A549 (cell line): ENCODE measurements at regions not wholly inside any gene's neighbourhood (a gene's known extent, or its start where the extent isn't known, plus 50 kb on each side); places are given as distances from the start of the nearest gene placed in this dataset.

Experiments
- ATAC-seq, 2 experiments: fragments of 200-7000 bp in 1 of 2; fragments of >200 bp in 1 of 2; cut with Nextera tagmentation in 1 of 2; cut with Tn5 transposase in 1 of 2; 3 replicates each; pipeline versions ENCODE4 v1.8.0 to v1.9.1; 2018 to 2020; ENCODE audit warnings: mild to moderate bottlenecking in 1 of 2, moderate library complexity in 1 of 2
- CTCF ChIA-PET: fragments of 300-600 bp; sonication (Branson Sonifier 250); formaldehyde crosslinking; extraction: SDS; loops from one replicate; lab custom pipeline; 2021; ENCODE audit warnings: antibody characterized with exemption, inconsistent platforms; lab: Yijun Ruan, JAX
- POLR2A ChIA-PET: fragments of 350-600 bp; formaldehyde crosslinking; extraction: SDS; loops from one replicate; lab custom pipeline; 2021; ENCODE audit warnings: antibody characterized with exemption, inconsistent platforms; lab: Yijun Ruan, JAX
- DNase-seq, 2 experiments: peaks; one replicate each; pipeline versions ENCODE4 v3.0.0 to v3.0.0-alpha.2; 2011 to 2016; ENCODE audit warnings: low read depth in 1 of 2, low spot score in 1 of 2
- FAIRE-seq: peaks from 2 replicates; lab custom pipeline; 2011; peaks lifted over from hg19 to GRCh38; lab: Jason Lieb, UNC
- H3K27ac ChIP-seq, 2 experiments: fragments of >200 bp; sonication (Bioruptor Twin); formaldehyde crosslinking; 3 replicates each; pipeline ENCODE4 v1.5.1; 2016 to 2017
- H3K4me1 ChIP-seq: fragments of >200 bp; sonication (Bioruptor Twin); formaldehyde crosslinking; 3 replicates; pipeline ENCODE4 v1.6.1; 2016
- H3K4me2 ChIP-seq: fragments of >200 bp; sonication (Bioruptor Twin); formaldehyde crosslinking; 3 replicates; pipeline ENCODE4 v1.6.1; 2016
- H3K4me3 ChIP-seq: fragments of >200 bp; sonication (Bioruptor Twin); formaldehyde crosslinking; 3 replicates; pipeline ENCODE4 v1.5.1; 2016
- H3K9me3 ChIP-seq: fragments of >200 bp; sonication (Bioruptor Twin); formaldehyde crosslinking; 3 replicates; pipeline ENCODE4 v1.6.1; 2016
- CBX8 ChIP-seq: fragments of 200-600 bp; sonication (generic); IDR thresholded peaks from 2 replicates; pipeline ENCODE4 v1.6.1; 2016
- CHD2 ChIP-seq: fragments of 150-350 bp; IDR thresholded peaks from 2 replicates; pipeline ENCODE4 v1.6.1; 2014; ENCODE audit warnings: low read length; ENCODE audit not compliant: partially characterized antibody
- CHD4 ChIP-seq: fragments of 200-600 bp; sonication (generic); IDR thresholded peaks from 2 replicates; pipeline ENCODE4 v1.6.1; 2016; ENCODE audit warnings: antibody characterized with exemption, mild to moderate bottlenecking, borderline replicate concordance
- CTCF ChIP-seq: fragments of >200 bp; sonication (Bioruptor Twin); formaldehyde crosslinking; IDR thresholded peaks from 3 replicates; pipeline ENCODE4 v1.5.1; 2016
- EHF ChIP-seq: fragments of 250-450 bp; sonication (Bioruptor Pico); IDR thresholded peaks from 2 replicates; pipeline ENCODE4 v1.5.0; 2020; ENCODE audit warnings: mild to moderate bottlenecking
- ESRRA ChIP-seq: fragments of 150-350 bp; IDR thresholded peaks from 2 replicates; pipeline ENCODE4 v1.6.1; 2014; ENCODE audit warnings: mild to moderate bottlenecking, low read length, borderline replicate concordance
- FOSB ChIP-seq: fragments of 250-450 bp; sonication (Bioruptor Pico); IDR thresholded peaks from 2 replicates; pipeline ENCODE4 v1.5.0; 2020; ENCODE audit warnings: mild to moderate bottlenecking, moderate library complexity
- GATA3 ChIP-seq: IDR thresholded peaks from 2 replicates; pipeline ENCODE4 v1.6.1; 2012; ENCODE audit warnings: borderline replicate concordance
- HEYL ChIP-seq: fragments of 250-450 bp; sonication (Bioruptor Pico); IDR thresholded peaks from 2 replicates; pipeline ENCODE4 v1.8.0; 2021; ENCODE audit warnings: mild to moderate bottlenecking, moderate library complexity
- HMGXB4 ChIP-seq: fragments of 250-450 bp; sonication (Bioruptor Pico); IDR thresholded peaks from 2 replicates; pipeline ENCODE4 v1.5.0; 2021; ENCODE audit warnings: mild to moderate bottlenecking, moderate library complexity, borderline replicate concordance
- HOXA7 ChIP-seq: fragments of 250-450 bp; sonication (Bioruptor Pico); IDR thresholded peaks from 2 replicates; pipeline ENCODE4 v1.5.0; 2020; ENCODE audit warnings: mild to moderate bottlenecking, moderate library complexity
- HOXB13 ChIP-seq: fragments of 250-450 bp; sonication (Bioruptor Pico); IDR thresholded peaks from 2 replicates; pipeline ENCODE4 v1.5.0; 2020; ENCODE audit warnings: low read depth, mild to moderate bottlenecking, moderate library complexity
- MAFK ChIP-seq: fragments of 450-650 bp; IDR thresholded peaks from 2 replicates; pipeline ENCODE4 v1.6.1; 2014; ENCODE audit not compliant: partially characterized antibody
- MAZ ChIP-seq: fragments of 150-350 bp; IDR thresholded peaks from 2 replicates; pipeline ENCODE4 v1.6.1; 2014; ENCODE audit warnings: antibody characterized with exemption, low read depth, low read length, borderline replicate concordance
- NR3C1 ChIP-seq: fragments of >200 bp; sonication (Bioruptor Twin); formaldehyde crosslinking; IDR thresholded peaks from 3 replicates; pipeline ENCODE4 v1.6.1; 2017
- PBX3 ChIP-seq: IDR thresholded peaks from 2 replicates; pipeline ENCODE4 v1.6.1; 2012
- RAD21 ChIP-seq, 2 experiments: fragments of >200 bp in 1 of 2; sonication (Bioruptor Twin) in 1 of 2; formaldehyde crosslinking in 1 of 2; IDR thresholded peaks in 1 of 2; conservative IDR thresholded peaks in 1 of 2; 2 replicates in 1 of 2; 3 replicates in 1 of 2; pipeline ENCODE4 v1.6.1; 2012 to 2018; ENCODE audit warnings: inconsistent platforms in 1 of 2
- RFX5 ChIP-seq: fragments of 450-650 bp; IDR thresholded peaks from 2 replicates; pipeline ENCODE4 v1.7.1; 2014; ENCODE audit warnings: antibody characterized with exemption, mild to moderate bottlenecking, moderate library complexity
- RNF2 ChIP-seq: fragments of 200-600 bp; sonication (generic); IDR thresholded peaks from 2 replicates; pipeline ENCODE4 v1.6.1; 2016; ENCODE audit warnings: low read depth, mild to moderate bottlenecking, antibody characterized with exemption, moderate library complexity, borderline replicate concordance
- SMC3 ChIP-seq: fragments of >200 bp; sonication (Bioruptor Twin); formaldehyde crosslinking; IDR thresholded peaks from 3 replicates; pipeline ENCODE4 v1.6.1; 2018; ENCODE audit warnings: inconsistent platforms
- ZNF302 ChIP-seq: fragments of 250-450 bp; sonication (Bioruptor Pico); IDR thresholded peaks from 2 replicates; pipeline ENCODE4 v1.9.0; 2021; ENCODE audit warnings: inconsistent platforms, mild to moderate bottlenecking, moderate library complexity
- WGBS: methylation state at CpG from one replicate; pipeline ENCODE4 v1.1.6; 2017; ENCODE audit errors: missing lambda C conversion rate; 5-methylcytosine and 5-hydroxymethylcytosine counted together
- TF ChIP-seq, protein P1 (sequence below): fragments of 450-650 bp; IDR thresholded peaks from 2 replicates; pipeline ENCODE4 v1.6.1; 2014; ENCODE audit warnings: antibody characterized with exemption
- TF ChIP-seq, protein P2 (sequence below): fragments of 250-450 bp; sonication (Bioruptor Pico); IDR thresholded peaks from 2 replicates; pipeline ENCODE4 v1.5.0; 2020; ENCODE audit warnings: low read depth, mild to moderate bottlenecking, moderate library complexity

DNA sequence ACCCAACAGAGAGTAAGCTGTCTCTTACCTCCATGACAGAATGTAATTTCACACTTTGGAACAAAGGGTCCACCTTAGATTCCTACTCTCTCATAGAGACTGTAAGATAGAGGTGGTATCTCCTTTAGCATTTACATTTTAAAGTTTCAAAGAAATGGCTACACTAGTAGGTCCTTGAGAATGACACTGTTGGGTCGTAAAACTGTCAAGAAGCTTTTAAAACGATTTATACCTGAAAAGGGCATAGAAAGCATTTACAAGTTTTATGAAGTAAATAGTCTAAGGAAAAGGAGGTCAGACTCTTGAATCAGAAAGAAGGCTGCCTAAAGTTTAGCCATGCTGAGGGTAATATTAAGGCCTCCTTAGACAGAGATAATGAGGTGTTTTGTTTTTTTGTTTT lies 1212.4 kb upstream of the PHF14 start:
- POLR2A ChIA-PET = no interaction called here
- Histone ChIP-seq H3K4me2 (no peak overlapping the region), H3K9me3 (peaks cover 4% of the 10 kb centered on the region; the same call in 1 of the 3 replicates)
- CTCF ChIA-PET = no interaction called here
- WGBS = 5% methylated on average over 2 of the region's 2 CpGs
- TF ChIP-seq MAFK (no peak), RNF2 (no peak), HEYL (CRISPR knock-in tag) (no peak), CHD4 (no peak), FOSB (CRISPR knock-in tag) (no peak), SMC3 (no peak), HMGXB4 (CRISPR knock-in tag) (no peak), PBX3 (no peak), ESRRA (no peak), RFX5 (no peak), CHD2 (no peak), CTCF (no peak), GATA3 (no peak), MAZ (no peak), CBX8 (no peak), HOXA7 (CRISPR knock-in tag) (no peak), ZNF302 (CRISPR knock-in tag) (no peak)
- TF ChIP-seq, protein P1, sequence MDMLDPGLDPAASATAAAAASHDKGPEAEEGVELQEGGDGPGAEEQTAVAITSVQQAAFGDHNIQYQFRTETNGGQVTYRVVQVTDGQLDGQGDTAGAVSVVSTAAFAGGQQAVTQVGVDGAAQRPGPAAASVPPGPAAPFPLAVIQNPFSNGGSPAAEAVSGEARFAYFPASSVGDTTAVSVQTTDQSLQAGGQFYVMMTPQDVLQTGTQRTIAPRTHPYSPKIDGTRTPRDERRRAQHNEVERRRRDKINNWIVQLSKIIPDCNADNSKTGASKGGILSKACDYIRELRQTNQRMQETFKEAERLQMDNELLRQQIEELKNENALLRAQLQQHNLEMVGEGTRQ = no peak
- TF ChIP-seq, protein P2, sequence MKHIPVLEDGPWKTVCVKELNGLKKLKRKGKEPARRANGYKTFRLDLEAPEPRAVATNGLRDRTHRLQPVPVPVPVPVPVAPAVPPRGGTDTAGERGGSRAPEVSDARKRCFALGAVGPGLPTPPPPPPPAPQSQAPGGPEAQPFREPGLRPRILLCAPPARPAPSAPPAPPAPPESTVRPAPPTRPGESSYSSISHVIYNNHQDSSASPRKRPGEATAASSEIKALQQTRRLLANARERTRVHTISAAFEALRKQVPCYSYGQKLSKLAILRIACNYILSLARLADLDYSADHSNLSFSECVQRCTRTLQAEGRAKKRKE = no peak
- TF ChIP-seq, all 56 proteins: peak for 0
- Histone ChIP-seq H3K4me1 (no peaks in the 10 kb centered on the region), H3K4me3 (no peak overlapping the region), H3K27ac (no peak overlapping the region)
- DNase-seq = no peak
- no peak for FAIRE-seq
- no peak for ATAC-seq

DNA sequence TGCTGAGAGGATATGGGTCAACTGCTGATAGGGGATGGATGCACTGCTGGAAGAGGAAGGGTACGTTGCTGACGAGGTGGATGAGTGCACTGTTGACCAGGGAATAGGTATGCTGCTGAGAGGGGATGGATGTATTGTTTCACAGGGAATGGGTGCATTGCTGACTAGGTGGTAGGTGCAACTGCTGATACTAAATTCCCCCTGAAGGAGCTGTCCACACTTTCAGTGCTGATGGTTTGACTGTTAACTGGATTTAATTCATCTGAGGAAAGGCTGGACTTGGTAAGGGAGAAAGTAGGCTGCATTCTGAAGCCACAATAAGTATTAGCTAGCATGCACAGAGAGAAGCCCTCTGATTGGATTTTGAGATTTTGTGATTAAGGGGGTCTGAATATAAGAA lies 1196.8 kb upstream of the PHF14 start:
- Histone ChIP-seq H3K27ac (no peak overlapping the region), H3K4me3 (no peak overlapping the region), H3K4me2 (no peak overlapping the region), H3K4me1 (no peaks in the 10 kb centered on the region), H3K9me3 (0 out of 3 replicates have a peak, but pooled peaks cover 2% of the 10 kb centered on the region)
- DNase-seq = no peak
- WGBS = 0% methylated on average over 2 of the region's 2 CpGs
- ChIA-PET POLR2A (no interaction called here), CTCF (interaction anchor here (0.6 kb wide), 1 partner anchor 134 kb away, joined by 3 read pairs; no protein-coding TSS in a partner anchor)
- no peak for ATAC-seq
- FAIRE-seq = no peak
- TF ChIP-seq HOXB13 (CRISPR knock-in tag) = no peak
- no peak for TF ChIP-seq CHD4
- no peak for TF ChIP-seq EHF (CRISPR knock-in tag)
- TF ChIP-seq NR3C1 = no peak
- no peak for TF ChIP-seq HOXA7 (CRISPR knock-in tag)
- TF ChIP-seq RAD21 (conservative IDR thresholded peaks at IDR 0.05 in 1 of 2, IDR thresholded peaks at IDR 0.05 in 1 of 2) = no peak
